Suprapubic skin (tissue), 4 donors: ENCODE measurements at regions not wholly inside any gene's neighbourhood (a gene's known extent, or its start where the extent isn't known, plus 50 kb on each side); places are given as distances from the start of the nearest gene placed in this dataset.

Experiments used
- CTCF ChIP-seq, 2 donors: fragments of 200-600 bp in 1 of 2; fragments of 450-650 bp in 1 of 2; sonication (generic) in 1 of 2; IDR thresholded peaks; one replicate each; pipeline ENCODE4 v1.5.1; 2016 to 2019; ENCODE audit warnings: antibody characterized with exemption in 2 of 2, mild to moderate bottlenecking in 1 of 2, moderate library complexity in 1 of 2
- POLR2A ChIP-seq, 2 donors: fragments of 450-650 bp; IDR thresholded peaks; one replicate each; pipeline ENCODE4 v1.6.1; 2017; ENCODE audit warnings: antibody characterized with exemption in 2 of 2, mild to moderate bottlenecking in 2 of 2, moderate library complexity in 2 of 2
- POLR2AphosphoS5 ChIP-seq, 3 donors: sonication (generic); formaldehyde crosslinking; IDR thresholded peaks; one replicate each; pipeline ENCODE4 v1.6.1; 2017; ENCODE audit warnings: antibody characterized with exemption in 3 of 3

- TF ChIP-seq POLR2AphosphoS5 (IDR thresholded peaks at IDR 0.05) (no peak), CTCF (IDR thresholded peaks at IDR 0.05) (no peak), POLR2A (IDR thresholded peaks at IDR 0.05) (no peak)
These were observed 739.3 kb upstream of the LRRTM4 start for GRCh38 chr2:78261454-78261853.
